Fibroblast of skin of back (primary cell): ENCODE measurements at regions not wholly inside any gene's neighbourhood (a gene's known extent, or its start where the extent isn't known, plus 50 kb on each side); places are given as distances from the start of the nearest gene placed in this dataset.
"Not testable (repeated sequence)": the region's sequence is repeated elsewhere in the genome, so short reads cannot be mapped to it uniquely, and the experiment has no call there.

Source experiments
- DNase-seq: peaks from one replicate; pipeline ENCODE4 v3.0.0-alpha.2; 2013

- no peak for DNase-seq
Measured at GRCh38 chr7:1342090-1342640, 109.5 kb downstream of the UNCX start.

GRCh38 chr7:1343551-1343950, 110.9 kb downstream of the UNCX start:
- DNase-seq = no peak

GRCh38 chr7:1344421-1344820, 111.7 kb downstream of the UNCX start:
- no peak for DNase-seq

- DNase-seq = no peak
Measured at GRCh38 chr7:1344981-1345701, 112.5 kb downstream of the UNCX start.

- no peak for DNase-seq
Measured at GRCh38 chr7:1345796-1346755, 113.2 kb downstream of the MICALL2 start.

GRCh38 chr7:1346851-1347250, 112.4 kb downstream of the MICALL2 start:
- DNase-seq = no peak

GRCh38 chr7:1348096-1348822, 111.0 kb downstream of the MICALL2 start:
- no peak for DNase-seq

- no peak for DNase-seq
Measured at GRCh38 chr7:1348823-1349335, 110.4 kb downstream of the MICALL2 start.

GRCh38 chr7:1349351-1349761, 109.9 kb downstream of the MICALL2 start:
- DNase-seq = no peak

- DNase-seq = no peak
Measured at GRCh38 chr7:1351881-1352625, 107.2 kb downstream of the MICALL2 start.

GRCh38 chr7:1352656-1353271, 106.5 kb downstream of the MICALL2 start:
- no peak for DNase-seq

GRCh38 chr7:1354661-1355567, 104.4 kb downstream of the MICALL2 start:
- no peak for DNase-seq

- no peak for DNase-seq
Measured at GRCh38 chr7:1355568-1356340, 103.5 kb downstream of the MICALL2 start.

GRCh38 chr7:1356853-1357252, 102.4 kb downstream of the MICALL2 start:
- not testable (repeated sequence) for DNase-seq

- DNase-seq = not testable (repeated sequence)
Measured at GRCh38 chr7:1357260-1357600, 102.0 kb downstream of the MICALL2 start.

- DNase-seq = no peak
Measured at GRCh38 chr7:1357601-1358271, 101.5 kb downstream of the MICALL2 start.

GRCh38 chr7:1358376-1359050, 100.8 kb downstream of the MICALL2 start:
- DNase-seq = no peak

GRCh38 chr7:1359051-1359400, 100.2 kb downstream of the MICALL2 start:
- no peak for DNase-seq
